Hematopoietic multipotent progenitor cell treated with erythropoietin and hydrocortisone succinate and interleukin-3 and kit ligand, for 15 days (in vitro differentiated cells): ENCODE measurements at regions not wholly inside any gene's neighbourhood (a gene's known extent, or its start where the extent isn't known, plus 50 kb on each side); places are given as distances from the start of the nearest gene placed in this dataset.

Source experiments
- DNase-seq: peaks from one replicate; pipeline ENCODE4 v3.0.0-alpha.2; 2015; ENCODE audit warnings: low spot score

DNA sequence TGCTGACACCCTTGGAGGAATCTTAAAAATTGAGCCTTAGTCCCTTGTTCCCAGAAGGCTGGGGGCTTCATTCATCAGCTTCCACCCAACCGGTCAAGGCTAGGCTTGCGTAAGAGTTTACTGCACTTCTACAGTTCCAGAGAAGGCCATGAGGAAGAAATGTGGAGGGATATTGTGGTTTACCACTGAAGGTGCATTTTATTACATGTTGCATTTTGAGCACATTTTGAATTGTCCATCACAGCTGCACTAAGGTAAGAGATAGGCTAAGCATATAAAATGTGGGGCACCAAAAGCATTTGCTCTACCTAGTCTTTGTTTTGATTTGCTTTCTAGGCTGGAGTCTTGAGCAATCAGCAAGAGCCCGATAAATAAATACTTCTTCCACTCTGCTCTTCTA, 167.1 kb upstream of the PAPPA start:
- no peak for DNase-seq

DNA sequence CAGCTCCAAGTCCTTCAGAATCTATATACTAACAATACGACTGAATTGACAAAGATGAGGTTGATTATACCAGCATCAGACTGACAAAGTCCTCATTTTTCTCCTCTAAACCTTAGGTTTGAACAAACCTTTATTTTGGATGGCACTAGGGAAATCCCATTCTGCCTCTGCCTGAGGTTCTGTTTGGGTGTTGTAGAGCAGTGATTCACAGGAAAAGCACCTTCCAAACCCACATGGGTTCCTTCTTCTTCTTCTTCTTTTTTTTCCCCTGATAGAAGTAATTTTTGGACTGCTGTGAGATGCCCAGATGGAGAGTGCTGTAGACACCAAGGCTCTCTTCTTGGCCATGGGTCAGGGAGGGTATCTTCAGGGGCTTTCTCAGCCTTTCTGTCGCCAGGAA, 164.9 kb upstream of the PAPPA start:
- DNase-seq = no peak

DNA sequence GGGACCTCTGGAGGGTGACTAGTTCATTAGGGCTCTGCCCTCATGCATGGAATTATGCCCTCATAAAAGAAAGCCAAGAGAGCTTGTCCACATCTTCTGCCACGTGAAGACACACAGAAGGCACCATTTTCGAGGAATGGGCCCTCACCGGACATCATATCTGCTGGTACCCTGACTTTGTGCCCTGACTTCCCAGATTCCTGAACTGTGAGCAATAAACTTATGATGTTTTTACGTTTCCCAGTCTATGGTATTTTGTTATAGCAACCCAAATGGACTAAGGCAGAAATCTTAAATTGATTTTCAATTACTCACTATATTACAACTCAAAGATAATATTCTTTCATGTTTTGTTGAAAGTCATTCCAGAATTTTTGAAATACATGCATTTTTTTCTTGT, 163.8 kb upstream of the PAPPA start:
- no peak for DNase-seq

DNA sequence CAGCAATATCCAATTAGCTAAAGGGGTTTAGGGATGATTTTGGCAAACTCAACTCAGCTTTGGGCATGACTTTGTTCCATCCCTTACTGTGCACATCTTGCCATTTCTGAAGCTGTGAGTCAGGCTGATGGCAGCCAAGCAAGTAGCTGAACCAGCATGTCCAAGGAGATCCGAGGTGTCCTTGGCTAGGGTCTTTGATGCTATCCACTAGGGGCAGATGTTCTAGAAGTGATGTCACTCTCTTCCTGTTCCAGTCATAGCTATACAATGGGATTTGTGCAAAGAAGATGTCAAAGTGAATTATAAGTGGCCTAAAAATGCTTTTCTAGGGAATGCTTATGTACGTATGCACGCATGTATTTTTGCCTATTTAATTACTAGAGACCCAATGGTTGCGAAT, 160.8 kb upstream of the PAPPA start:
- no peak for DNase-seq

DNA sequence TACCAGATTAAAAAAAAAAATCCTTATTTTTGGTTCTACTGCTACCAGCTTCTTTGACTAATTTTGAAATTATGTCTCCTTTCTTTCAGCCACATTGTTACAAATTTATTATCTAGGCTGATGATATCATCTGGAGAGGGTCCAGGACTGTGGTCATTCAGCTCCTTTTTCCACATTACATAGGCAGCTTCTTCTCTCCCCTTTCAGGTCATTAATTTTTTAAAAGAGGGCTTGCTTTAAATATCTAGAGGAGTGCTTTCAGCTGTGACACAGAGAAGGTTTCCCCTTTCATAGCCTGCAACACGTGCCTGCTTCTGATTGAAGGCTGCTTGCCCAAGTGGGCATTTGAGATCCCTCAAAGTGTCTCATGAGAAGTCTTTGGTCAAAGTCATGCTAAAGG, 155.7 kb upstream of the PAPPA start:
- no peak for DNase-seq

DNA sequence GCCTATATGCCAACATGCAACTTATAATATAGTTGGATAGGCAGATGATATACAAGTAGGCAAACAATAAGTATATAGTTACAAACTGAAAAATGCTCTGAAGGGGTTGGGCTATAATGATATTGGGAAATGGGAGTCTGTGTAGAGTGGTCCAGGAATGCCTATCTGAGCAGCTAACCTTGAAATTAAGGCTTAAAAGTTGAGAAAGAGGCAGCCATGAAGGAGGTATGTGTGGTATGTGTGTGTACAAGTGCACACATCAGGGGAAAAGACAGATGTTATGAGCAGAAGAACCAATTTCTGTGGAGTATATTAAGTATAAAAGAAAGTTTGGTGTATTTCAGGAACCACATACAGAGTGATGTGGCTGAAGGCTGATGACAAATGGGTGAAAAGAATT, 154.9 kb upstream of the PAPPA start:
- DNase-seq = no peak

DNA sequence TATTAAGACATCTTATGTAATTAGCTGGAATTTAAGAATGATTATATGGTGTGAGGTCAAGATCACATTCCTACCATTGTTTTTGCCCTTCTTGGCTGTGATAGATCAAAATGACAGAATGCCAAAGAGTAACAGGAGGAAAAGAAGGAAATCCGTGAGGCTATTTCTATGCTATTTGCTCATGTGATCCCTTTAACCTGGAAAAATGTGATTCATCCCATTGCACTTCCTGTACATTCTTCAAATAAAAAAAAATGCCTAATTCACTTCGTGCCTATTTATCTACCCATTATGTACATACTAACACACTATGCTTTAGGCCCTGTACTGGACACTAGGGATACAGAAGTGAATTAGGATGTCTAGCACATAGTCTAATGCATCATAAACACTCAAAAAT, 154.1 kb upstream of the PAPPA start:
- DNase-seq = no peak

DNA sequence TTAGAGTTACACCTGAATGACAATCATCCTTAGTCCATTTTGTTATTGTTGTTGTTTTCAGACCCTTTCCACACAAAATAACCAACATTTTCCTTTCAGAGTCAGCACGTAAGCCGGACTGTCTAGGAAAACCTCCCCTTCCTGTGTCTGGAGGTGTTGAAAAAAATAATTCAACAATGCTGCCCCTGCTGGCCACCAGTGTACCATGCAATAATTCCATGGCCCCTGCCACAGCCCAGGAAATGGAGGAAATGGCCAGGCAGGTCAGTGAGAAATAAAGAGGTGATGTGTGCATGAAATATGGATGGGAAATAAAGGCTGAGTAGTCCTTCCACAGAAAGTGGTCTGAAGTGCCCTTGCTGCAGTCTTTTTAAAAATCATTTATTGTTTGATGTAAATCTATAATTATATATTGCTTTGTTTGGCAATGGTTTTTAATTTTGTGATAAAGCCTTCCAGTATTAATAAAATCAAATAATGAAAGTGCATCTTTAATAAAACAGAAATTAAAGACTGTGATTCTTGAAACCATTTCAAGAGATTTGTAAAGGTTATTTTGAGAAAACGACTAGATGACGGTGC, 152.8 kb upstream of the PAPPA start:
- no peak for DNase-seq

DNA sequence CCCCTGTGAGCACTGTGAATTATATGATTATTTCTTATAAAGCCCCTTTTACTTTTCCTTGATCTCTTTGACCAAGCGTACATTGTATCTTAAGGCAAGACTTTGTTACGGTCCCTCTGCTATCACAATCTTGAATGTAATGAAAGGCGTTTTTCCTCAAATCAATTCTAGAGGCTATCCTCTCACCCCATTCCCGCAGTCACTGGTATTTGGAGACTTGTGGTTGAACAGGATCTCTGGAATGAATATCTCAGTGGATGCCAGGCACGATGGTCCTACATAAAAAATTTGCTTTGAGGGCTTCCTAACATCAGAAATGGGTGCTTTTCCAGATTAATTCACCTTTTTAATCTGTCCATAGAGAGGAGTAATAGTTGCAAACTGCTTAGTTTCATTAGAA, 151.4 kb upstream of the PAPPA start:
- no peak for DNase-seq

DNA sequence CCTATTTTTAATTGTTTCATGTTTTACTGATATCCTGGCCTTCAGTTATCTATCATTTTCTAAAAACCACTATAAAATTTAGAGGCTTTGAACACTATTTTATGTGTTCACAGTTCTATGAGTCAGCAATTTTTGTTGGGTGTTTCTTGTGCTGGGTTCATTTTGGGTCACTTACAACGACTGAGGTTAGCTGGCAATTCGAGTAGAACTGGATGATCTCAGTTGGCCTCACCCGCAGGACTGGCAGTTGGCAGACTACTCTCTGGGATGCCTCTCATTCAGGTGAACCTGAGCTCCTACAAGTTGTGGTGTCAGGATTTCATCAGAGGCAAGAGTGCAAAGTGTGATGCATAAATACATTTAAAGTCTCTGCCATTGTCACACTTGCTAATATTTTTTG, 151.0 kb upstream of the PAPPA start:
- DNase-seq = no peak

DNA sequence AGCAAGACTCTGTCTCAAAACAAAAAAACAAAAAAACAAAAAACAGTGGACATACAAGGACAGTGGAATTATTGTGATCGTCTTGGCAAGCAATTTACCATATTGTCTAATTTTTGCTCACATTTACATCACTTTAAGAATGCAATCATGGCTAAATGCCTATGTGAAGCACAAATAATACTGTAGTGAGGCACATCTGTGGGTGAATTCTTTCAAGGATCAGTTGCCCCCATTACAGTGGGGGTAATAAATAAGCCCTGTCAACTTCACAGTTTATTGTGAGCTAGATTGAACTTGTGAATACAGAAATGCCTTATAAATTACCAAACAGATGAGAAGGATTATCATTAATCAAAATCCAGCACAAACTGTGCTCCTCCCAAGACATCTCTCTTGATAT, 150.2 kb upstream of the PAPPA start:
- DNase-seq = no peak

DNA sequence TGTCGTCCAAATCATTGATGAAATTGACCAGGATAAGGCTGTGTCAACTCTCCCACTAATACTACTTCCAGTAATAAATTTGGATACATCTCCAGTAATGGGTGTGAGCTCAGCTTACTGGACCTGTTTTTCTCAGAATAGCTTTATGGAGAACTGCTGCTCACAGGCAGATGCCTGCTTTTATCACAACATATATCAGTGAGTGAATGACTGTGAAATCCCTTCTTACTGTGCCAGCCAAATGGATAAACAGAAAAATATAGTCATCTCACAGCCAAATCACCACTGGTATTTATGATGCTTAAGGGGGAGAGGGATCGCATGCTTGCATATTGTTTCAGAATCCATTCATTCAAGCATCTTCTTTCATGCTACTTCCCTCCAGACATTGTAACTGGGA, 148.4 kb upstream of the PAPPA start:
- DNase-seq = no peak

DNA sequence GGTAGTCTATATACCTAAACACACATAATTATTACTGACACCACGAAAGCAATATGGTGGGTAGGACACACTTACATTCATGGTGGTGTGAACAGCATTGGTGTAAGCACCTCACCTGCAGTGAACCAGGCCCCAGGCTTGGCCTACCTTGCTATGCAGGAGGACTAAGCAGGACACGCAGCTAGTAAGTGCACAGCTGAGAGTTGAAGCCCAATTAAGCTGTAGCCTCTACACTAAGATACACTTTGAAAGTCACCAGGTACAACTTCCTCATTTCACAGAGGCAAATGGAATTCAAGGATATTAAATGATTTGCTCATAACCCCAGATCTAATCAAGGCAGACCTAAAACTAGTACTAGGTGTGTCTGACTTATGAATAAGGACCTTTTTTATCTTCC, 145.8 kb upstream of the PAPPA start:
- DNase-seq = no peak

DNA sequence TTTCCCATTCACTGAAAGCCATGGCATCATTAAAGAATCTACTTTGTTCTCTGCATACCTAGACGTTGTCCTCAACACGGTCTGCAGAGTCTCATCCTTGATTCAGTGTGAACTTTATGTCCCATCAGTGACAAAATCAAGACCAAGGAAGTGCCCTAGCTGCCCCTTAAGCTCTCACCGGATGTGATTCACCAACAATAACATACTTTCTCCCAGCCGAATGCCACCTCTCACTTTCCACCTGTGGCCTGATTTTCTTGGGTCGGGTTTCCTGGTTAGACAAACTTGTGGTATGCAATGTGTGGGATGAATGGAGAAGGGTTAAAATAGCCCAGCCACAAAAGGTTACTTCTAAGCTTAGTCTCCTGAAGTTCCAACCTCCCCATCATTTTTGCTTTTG, 145.3 kb upstream of the PAPPA start:
- no peak for DNase-seq

DNA sequence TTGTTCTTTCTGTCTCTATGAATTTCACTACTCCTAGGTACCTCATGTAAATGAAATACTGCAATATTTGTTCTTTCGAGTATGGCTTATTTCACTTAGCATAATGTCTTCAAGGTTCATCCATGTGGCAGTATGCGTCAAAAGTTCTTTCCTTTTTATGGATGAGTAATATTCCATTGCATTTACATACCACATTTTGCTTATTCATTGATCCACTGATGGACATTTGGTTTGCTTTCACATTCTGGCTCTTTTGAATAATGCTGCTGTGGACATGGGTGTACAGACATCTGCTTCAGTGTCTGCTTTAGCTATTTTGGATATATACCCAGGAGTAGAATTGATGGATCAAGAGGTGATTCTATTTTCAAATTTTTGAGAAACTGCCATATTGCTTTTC, 144.2 kb upstream of the PAPPA start:
- DNase-seq = no peak

DNA sequence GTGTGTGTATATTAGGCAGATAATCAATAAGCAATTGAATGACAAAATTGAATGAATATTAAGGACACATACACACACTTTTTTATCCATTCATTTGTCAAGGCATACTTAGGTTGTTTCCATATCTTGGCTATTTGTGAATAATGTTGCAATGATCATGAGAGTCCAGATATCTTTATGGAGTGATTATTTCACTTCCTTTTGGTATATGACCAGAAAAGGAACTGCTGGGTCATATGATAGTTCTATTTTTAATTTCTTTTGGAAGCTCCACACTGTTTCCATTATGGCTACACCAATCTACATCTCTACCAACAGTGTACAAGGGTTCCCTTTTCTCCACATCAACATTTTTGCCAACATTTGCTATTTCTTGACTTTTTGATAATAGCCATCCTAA, 137.7 kb upstream of the PAPPA start:
- DNase-seq = no peak

DNA sequence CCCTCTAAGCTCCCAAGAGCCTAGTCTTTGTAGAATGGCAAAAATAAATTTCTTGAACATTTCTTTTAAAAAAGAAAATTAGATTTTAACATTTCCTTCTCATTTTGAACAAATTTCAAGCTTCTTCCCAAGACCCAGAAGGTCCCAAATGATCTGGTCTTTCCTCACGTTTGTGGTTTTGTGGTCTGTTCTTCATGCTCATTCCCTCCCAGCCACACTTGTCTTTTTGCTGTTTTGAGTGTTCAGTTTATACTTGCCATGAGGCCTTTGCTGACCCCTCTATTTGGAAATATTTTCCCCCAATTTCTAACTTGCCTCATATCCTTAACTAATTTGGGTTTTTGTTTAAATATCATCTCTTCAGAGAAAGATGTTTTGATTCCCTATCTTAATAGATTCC, 133.4 kb upstream of the PAPPA start:
- no peak for DNase-seq

DNA sequence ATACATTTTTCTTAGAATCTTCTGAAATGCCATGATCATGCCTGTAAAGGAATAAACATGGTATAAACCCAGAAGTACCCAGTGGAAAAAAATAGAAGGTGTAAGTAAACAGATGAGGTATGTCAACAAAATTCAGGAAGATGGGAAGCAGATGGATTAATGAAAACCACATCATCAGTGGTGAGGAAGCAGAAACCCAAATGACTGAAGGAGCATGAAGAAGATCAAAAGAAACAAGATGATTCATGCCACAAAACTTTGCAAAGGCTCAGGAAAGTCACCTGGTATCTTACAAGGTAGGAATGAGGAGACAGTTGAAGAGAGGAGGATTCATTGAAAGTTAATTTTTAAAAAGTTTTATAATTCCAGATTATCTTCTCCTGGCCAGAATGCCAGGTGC, 132.8 kb upstream of the PAPPA start:
- no peak for DNase-seq

DNA sequence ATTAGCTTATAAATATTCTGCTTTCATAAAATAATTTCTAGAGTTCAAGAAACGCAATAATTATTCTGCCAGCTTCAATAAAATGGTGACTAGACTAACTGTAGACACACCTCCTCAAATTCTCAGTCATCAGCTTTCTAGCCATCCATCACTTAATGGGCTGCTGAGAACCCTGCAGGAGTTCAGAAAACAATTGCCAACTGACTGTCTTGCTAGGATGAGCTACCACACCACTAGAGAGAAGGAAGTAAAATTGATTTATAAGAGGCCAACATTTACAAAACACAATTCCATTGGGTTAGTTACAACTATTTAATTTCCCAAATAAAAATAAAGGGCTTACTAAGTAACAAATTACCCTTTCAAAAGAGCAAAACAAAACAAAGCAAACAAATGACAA, 126.5 kb upstream of the PAPPA start:
- no peak for DNase-seq

DNA sequence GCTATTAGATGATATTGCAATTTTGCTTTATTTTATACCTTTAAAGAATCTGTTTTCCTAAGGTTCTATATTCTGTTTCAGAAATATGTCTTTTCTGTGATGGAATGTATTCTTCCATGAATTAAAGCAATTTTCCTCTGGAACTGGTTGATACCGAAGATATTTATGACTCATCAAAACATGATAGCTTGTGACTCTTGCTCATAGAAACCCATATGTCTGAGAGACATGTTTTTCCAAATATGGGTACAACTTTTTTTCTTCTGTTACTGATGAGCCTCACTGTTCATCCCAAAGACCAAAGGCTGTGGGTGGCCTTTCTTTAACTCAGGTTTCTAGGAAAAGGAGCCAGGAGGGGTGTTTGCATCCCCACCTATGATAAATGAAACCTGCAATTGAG, 126.1 kb upstream of the PAPPA start:
- no peak for DNase-seq

DNA sequence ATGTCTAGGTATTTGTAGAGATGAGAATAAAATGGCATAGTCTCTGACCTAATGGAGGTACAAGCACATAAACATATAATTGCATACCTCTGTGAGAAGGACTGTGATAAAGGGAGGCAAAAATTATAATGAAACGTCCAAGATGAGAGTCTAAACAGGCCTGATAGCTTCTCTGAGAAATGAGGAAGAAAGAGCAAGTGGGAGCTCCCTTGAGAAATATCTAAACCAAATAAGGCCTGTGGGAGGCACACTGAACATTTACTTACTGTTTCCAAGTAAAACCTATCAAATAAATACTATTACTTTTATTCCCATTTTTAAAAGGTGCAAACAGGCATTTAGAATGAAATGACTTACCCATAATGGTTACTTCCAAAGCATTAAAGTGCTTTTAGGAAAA, 125.6 kb upstream of the PAPPA start:
- DNase-seq = no peak

DNA sequence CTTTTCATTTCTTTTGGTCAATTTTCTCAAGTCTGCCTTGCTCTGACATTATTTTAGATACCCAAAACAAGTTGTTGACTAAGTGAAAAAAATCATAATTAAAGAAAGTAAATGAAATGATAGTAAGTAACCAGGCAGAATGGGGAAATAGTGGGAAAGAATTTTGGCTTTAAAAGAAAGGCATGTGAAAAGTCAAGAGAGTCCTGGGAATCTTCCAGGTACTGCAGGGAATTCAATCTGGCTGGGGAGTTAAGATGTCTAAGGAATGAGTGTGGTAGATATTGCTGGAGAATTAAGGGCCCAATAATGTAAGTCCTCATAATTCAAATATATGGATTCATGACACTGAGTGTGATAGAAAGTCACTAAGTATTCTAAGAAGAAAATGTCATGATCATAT, 123.1 kb upstream of the PAPPA start:
- no peak for DNase-seq

DNA sequence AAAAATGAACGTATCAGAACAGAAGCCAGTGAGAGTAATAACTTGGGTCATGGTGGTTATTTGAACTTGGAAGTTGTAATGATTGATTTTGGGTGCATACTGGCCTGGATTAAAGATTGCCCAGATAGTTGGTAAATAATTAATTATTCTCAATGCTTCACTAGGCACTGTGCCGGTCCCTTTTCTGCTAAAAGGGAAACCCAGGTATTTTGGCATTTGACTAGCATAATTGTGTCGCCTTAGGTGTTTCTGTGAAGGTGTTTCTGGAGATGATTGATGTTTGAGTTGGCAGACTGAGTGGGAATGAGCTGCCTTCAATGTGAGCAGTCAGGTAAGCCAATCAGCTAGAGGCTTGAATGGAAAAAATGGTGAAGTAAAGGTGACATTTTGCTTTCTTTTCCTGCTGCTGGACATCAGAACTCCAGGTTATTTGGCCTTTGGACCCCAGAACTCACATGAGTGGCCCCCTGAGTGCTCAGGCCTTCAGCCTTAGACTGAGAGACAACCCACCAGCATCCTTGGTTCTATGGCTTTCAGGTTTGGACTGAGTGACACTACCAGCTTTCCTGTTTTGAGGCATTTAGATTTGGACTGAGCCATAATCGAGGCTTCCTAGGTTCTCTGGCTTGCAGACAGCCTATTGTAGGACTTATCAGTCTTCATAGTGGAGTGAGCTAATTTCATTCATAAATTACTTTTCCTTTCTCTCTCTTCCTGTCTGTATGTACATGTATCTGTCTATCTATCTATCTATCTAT, 120.7 kb upstream of the PAPPA start:
- DNase-seq = no peak

DNA sequence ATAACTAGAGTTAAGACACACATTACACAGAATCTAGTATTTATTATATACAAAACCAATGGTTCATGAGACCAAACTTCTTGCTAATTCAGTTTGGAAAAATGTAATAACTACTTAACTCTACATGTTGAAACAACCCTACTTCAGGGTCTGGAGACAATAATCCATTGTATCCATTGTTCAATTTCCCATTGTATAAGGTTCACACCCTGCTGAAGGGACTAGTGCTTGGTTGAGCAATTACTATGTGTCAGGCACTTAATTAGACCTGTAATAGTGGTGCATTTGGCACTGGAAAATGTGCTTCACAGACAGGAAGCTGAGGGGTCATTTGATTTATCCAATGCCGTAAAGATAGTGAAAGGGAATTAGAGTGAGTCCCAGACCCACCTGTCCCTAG, 114.3 kb upstream of the PAPPA start:
- DNase-seq = no peak
